NB4 (cell line): ENCODE measurements at regions not wholly inside any gene's neighbourhood (a gene's known extent, or its start where the extent isn't known, plus 50 kb on each side); places are given as distances from the start of the nearest gene placed in this dataset.
A peak's percentile ranks its signal among the peaks of the same experiment; 100 is the strongest.
"Not testable (repeated sequence)": the region's sequence is repeated elsewhere in the genome, so short reads cannot be mapped to it uniquely, and the experiment has no call there.

Source experiments
- DNase-seq: peaks from one replicate; pipeline ENCODE4 v3.0.0; 2010; ENCODE audit warnings: low read depth
- H3K4me3 ChIP-seq: one replicate; pipeline ENCODE4 v1.5.1; 2011; ENCODE audit warnings: mild to moderate bottlenecking, low read depth, low read length, moderate library complexity
- MYC ChIP-seq: IDR thresholded peaks from 2 replicates; pipeline ENCODE4 v1.6.1; 2011; ENCODE audit warnings: low read depth, low read length
- POLR2A ChIP-seq: IDR thresholded peaks from 2 replicates; pipeline ENCODE4 v1.6.1; 2011; ENCODE audit warnings: mild to moderate bottlenecking; ENCODE audit not compliant: insufficient read length; ENCODE audit errors: extremely low read depth
- TF ChIP-seq, protein P1 (sequence below): IDR thresholded peaks from one replicate; pipeline ENCODE4 v1.5.1; 2012; ENCODE audit warnings: low read depth, low read length
- TF ChIP-seq, protein P2 (sequence below): IDR thresholded peaks from 2 replicates; pipeline ENCODE4 v1.6.1; 2011; ENCODE audit warnings: low read depth, low read length

DNA sequence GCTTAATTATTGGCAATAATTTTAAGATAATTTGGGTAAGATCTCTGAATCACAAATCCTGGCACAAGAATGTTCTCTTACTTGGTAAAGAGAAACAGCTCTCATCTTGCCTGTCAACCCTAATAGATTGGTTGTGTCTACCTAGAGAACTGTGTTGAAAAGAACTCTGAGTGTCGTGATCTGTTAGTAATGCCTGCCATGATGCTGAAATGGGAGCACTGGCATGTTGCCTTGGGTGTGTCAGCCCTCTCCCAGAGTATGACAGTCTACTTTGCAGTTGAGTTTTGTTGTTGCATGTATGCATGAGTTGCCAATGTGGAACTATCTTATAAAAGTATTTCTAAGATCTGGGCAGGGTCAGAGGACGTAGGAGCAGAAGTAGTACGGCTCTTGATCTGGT is 221.4 kb downstream of the MAF start:
- no peak for TF ChIP-seq POLR2A
- TF ChIP-seq, protein P1, sequence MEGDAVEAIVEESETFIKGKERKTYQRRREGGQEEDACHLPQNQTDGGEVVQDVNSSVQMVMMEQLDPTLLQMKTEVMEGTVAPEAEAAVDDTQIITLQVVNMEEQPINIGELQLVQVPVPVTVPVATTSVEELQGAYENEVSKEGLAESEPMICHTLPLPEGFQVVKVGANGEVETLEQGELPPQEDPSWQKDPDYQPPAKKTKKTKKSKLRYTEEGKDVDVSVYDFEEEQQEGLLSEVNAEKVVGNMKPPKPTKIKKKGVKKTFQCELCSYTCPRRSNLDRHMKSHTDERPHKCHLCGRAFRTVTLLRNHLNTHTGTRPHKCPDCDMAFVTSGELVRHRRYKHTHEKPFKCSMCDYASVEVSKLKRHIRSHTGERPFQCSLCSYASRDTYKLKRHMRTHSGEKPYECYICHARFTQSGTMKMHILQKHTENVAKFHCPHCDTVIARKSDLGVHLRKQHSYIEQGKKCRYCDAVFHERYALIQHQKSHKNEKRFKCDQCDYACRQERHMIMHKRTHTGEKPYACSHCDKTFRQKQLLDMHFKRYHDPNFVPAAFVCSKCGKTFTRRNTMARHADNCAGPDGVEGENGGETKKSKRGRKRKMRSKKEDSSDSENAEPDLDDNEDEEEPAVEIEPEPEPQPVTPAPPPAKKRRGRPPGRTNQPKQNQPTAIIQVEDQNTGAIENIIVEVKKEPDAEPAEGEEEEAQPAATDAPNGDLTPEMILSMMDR: no peak
- TF ChIP-seq, protein P2, sequence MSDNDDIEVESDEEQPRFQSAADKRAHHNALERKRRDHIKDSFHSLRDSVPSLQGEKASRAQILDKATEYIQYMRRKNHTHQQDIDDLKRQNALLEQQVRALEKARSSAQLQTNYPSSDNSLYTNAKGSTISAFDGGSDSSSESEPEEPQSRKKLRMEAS: no peak
- TF ChIP-seq MYC: no peak

DNA sequence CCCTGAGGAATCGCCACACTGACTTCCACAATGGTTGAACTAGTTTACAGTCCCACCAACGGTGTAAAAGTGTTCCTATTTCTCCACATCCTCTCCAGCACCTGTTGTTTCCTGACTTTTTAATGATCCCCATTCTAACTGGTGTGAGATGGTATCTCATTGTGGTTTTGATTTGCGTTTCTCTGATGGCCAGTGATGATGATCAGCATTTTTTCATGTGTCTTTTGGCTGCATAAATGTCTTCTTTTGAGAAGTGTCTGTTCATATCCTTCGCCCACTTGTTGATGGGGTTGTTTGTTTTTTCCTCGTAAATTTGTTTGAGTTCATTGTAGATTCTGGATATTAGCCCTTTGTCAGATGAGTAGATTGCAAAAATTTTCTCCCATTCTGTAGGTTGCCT is 223.5 kb downstream of the MAF start:
- DNase-seq, H3K4me3 ChIP-seq: not testable (repeated sequence)

More for the DNA sequence above, 221.4 kb downstream of the MAF start:
- no peak for DNase-seq
- H3K4me3 ChIP-seq: no peak overlapping the region

DNA sequence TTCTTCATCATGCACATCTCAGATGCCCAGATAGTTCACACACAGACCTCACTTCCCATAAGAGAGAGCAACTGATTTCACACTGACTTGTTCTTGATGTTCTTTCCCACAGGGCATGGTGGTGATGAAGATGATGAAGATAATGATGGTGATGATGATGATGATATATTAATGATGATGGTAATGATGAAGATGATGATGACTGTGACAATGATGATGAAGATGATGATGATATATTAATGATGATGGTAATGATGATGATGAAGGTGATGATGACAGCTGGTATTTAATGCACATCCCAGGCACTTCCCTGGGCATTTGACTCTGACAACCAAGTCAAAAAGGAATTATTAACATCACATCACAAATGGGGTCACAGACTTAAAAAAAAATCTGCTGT is 225.2 kb downstream of the MAF start:
- no peak for TF ChIP-seq POLR2A
- TF ChIP-seq MYC: no peak
- TF ChIP-seq, protein P1: no peak
- TF ChIP-seq, protein P2: no peak
- no peak for DNase-seq
- H3K4me3 ChIP-seq: no peak overlapping the region

DNA sequence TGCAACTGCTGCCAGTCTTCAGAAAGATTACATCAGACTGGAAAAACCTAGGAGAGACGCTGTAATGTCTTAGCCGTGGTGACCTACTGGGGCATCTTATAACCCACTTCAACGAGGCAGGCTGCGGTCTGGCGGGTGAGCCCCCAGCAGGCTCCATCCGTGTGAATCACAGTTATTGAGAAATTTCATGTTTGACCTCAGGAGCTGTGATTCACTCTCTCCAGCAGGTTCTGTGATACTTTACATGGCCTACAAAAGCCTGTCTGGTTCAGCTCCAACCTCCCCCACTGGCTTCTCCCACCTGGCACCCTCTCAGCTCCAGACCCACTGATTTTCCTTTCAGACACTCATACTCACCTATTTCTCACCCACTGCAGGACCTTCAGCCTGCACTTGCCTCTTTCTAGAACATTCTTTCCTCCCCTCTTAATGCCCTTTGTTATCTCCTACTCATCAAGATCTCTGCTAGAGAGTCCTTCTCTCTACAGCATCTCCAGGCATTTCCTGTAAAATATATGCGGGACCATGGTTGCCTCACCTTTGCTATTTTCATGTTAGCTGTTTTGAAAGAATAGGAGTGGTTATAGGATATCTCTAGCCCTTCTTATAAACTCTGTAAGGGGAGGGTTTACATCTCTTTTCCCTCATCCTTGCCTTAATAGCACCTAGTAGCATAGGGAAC is 227.9 kb downstream of the MAF start:
- TF ChIP-seq POLR2A (no peak), MYC (no peak)
- TF ChIP-seq, protein P2: no peak
- TF ChIP-seq, protein P1: no peak
- peak; percentile 54 for DNase-seq
- no peak overlapping the region for H3K4me3 ChIP-seq

DNA sequence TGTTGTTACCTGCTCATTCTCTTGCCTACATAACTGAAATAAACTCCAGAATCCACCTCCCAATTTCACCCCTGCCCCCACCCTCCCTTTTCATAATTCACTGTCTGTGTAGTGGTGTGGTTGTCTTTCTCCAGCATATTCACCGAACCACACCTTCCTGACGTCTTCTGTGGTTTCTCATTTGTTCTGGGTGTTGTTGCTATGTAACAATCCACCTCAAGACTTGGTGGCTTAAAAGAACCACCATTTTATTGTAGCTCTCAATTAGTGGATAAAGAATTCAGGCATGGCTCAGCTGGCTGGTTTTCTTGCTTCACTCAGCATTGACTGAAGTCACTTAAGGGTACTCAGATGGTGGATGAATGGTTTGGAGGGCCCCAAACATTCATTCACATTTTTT is 229.8 kb downstream of the MAF start:
- DNase-seq: no peak
- H3K4me3 ChIP-seq: no peak overlapping the region
- TF ChIP-seq, protein P2: no peak
- no peak for TF ChIP-seq POLR2A
- TF ChIP-seq, protein P1: no peak
- TF ChIP-seq MYC: no peak

DNA sequence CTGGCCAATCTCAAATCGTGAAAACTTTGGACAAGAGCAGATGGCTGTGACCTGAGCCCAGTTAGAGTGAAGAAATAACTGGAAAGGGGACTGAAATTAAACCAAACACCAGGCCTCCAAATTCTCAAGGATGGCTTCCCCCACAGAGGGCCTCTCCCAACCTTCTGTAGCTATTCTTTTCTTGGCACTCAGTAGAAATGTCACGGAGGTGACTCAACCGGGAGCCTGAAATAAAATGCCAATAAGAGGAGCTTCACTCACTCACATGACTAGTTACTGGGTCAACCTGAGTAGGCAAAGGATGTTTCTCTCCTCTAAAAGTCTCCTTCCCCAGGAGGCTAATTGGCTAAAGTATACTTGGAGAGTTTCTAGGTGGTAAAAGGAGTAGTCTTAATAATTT is 230.7 kb downstream of the MAF start:
- TF ChIP-seq, protein P2: no peak
- TF ChIP-seq, protein P1: no peak
- no peak for TF ChIP-seq POLR2A
- no peak for TF ChIP-seq MYC
- no peak for DNase-seq
- H3K4me3 ChIP-seq: no peak overlapping the region
